Superior temporal gyrus (tissue), 1 donor: ENCODE measurements at regions not wholly inside any gene's neighbourhood (a gene's known extent, or its start where the extent isn't known, plus 50 kb on each side); places are given as distances from the start of the nearest gene placed in this dataset.
A peak's percentile ranks its signal among the peaks of the same experiment; 100 is the strongest.
"Not testable (repeated sequence)": the region's sequence is repeated elsewhere in the genome, so short reads cannot be mapped to it uniquely, and the experiment has no call there.

ENCODE experiments used
- DNase-seq: peaks from one replicate; pipeline ENCODE4 v3.0.0-alpha.2; 2016; ENCODE audit errors: extremely low spot score

DNA sequence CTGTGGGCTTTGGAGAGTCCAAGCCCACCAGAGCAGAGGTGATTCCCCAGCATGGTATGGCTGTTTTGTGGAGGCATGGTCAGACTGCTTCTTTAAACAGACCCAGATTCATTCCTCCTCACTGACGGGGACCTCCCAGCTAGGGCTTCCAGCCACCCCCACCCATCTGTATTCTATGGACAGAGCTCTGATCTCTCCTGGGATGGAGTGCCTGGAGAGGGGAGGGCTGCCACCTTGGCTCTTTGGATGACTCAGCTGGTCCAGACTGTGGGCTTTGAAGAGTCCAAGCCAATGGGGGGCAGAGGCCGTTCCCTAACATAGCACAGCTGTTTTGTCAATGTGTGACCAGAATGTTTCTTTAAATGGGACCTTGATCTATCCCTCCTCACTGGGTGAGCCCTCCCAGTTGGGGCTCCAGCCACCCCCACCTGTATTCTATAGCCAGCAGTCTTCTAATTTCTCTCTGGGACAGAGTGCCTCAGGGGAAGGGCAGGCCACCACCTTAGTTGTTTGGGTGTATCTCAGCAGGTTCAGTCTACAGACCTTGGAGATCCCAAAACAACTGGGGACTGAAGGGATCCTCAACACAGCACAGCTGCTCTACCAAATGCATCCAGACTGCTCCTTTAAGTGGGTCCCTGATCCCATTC, 122.0 kb upstream of the OSTN start:
- no peak for DNase-seq

- DNase-seq: no peak
Observed at GRCh38 chr3:191074511-191074910, 124.5 kb upstream of the OSTN start.

DNA sequence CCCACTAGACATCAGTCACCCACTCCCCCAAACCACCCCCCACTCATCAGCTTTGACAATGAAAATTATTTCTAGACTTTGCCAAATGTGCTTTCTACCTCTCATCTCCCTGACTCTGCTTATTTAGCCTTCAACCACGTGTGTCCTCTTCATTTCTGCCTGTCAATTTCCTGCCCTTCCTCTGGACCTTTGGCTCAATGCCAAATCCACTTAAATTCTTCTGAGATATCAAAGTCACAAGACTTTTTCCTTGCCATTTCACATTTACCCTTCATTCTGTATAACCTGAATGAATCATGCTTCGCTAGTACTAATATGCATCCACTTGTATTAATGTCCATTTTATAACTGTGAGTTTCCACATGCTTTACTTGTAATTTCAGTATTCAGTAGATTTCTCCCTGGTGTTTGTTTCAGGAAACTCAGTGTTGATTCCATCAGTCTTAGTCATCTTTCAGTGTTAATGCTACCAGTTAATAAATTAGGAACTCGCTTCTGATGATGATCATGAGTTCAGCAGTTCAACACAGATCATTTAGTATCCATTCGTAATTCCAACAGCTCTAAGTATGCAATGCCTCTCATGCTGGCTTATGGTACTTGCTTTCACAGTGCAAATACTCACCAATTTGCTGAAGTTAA, 128.2 kb upstream of the OSTN start:
- DNase-seq: no peak

DNA sequence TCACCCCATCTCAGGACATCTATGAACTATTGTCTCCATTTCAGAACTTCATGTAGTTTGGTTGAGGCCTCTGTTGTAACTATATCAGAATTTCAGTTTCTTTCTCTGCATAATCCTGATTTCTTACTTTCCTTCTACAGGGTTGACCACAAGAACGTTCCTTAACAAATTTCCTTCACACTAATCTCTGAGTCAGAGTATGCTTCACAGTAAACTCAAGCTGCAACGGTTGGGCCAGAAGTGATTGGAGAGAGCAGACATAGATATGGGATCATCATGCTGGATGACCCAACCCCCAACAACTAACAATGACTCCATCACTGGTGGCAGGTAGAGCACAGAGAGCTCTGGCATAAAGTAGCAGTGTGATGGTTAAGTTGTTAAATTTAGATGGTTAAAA, 128.8 kb upstream of the OSTN start:
- no peak for DNase-seq

DNA sequence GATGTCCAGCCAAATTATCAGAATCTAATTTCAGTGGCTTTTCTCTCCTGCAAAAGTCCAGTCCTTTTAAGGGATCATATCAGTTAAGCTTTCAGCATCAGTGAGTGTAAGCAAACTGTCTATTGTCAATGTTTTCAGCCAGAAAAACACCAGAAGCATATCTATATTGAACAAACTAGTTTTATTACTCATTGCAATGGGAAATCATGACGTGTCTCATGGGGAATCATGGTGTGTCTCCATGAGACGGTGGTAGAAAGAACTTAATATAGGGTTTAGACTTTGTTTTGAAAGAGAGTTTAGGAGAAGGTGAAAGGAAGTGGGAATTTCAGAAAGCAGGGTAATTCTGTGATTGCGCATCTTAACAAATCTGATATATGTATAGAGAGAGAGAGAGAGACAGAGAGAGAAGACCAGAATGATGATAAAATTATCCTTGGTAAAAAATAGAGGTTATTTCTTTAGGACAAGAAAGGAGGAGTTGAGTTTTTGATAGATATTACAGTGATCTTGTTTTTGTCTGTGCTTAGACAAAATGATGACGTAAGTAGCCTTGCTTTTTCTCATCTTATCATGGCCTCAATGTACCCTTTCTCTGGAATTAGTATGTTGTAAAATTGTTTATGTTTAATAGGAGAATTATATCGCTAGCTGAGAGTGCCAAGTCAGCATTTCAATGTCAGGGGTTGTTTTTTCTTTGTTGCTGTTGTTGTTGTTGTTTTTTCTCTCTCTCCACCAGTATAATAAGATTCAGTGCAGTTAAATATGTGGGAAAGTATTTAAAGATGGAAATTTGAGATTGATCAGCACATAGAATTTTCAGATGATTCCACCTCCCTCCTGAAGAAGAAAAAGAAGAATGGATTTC, 129.9 kb upstream of the OSTN start:
- no peak for DNase-seq

DNA sequence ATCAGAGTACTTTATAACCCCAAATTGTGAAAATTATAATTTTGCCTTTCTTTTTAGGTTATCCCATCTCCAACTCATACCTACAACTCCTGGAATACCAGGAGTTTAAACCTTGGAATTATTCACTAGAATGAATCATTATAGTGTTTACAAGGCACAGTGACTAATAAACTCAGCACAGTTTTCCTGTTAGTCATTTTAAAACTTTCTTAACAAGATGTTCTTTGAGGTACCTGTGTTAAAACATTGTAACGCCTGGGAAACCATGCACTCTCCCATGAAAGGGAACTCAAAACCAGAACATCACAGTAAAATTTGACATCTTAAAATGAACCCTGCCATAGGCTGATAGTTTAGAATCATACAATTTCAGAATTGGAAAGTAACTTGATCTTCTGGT, 132.4 kb upstream of the OSTN start:
- no peak for DNase-seq

- DNase-seq: no peak
Observed at GRCh38 chr3:191065181-191065805, 133.7 kb upstream of the OSTN start.

- peak; percentile 82 for DNase-seq
Observed at GRCh38 chr3:191051037-191051436, 148.0 kb upstream of the OSTN start.

DNA sequence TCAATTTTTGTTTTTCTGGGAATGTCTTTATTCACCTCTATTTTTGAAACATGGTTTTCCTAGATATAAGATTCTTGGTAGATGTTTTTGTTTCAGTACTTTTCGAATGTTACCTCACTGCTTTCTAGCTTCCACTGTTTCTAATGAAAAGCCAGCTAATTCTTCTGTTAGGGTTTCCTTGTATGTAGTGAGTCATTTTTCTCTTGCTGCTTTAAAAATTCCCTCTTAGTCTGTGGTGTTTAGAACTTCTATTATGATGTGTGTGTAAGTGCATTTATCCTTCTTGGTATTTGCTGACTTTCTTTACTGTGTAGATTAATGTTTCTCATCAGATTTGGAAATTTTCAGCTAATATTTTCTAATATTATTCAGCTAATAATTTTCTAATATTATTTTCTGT, 151.1 kb upstream of the OSTN start:
- DNase-seq: no peak

- no peak for DNase-seq
Observed at GRCh38 chr3:191030929-191031328, 168.1 kb upstream of the OSTN start.

DNA sequence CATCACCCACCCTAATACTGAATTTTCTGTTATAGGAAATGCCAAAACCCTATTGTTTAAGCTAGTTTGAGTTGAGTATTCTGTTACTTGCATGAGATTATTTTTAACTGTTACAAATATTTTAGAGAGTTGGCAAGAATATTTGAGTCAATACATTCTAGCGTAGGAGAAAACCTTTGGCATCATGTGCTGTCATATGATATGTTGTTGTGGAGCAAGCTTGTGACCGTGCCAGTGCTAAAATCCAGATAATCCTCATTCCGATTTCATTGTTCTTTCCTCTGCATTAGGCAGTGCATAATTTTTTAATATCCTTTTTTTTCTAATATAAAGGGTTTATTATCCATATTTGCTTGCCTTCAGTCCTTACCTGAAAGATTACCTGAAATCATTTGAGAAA, 168.0 kb upstream of the GMNC start:
- DNase-seq: no peak

GRCh38 chr3:191026746-191027145, 164.3 kb upstream of the GMNC start:
- DNase-seq: no peak

GRCh38 chr3:191020730-191021396, 158.4 kb upstream of the GMNC start:
- DNase-seq: no peak

GRCh38 chr3:191019855-191020254, 157.4 kb upstream of the GMNC start:
- no peak for DNase-seq

- not testable (repeated sequence) for DNase-seq
Observed at GRCh38 chr3:191015960-191016359, 153.5 kb upstream of the GMNC start.

- no peak for DNase-seq
Observed at GRCh38 chr3:191008074-191008473, 145.6 kb upstream of the GMNC start.

DNA sequence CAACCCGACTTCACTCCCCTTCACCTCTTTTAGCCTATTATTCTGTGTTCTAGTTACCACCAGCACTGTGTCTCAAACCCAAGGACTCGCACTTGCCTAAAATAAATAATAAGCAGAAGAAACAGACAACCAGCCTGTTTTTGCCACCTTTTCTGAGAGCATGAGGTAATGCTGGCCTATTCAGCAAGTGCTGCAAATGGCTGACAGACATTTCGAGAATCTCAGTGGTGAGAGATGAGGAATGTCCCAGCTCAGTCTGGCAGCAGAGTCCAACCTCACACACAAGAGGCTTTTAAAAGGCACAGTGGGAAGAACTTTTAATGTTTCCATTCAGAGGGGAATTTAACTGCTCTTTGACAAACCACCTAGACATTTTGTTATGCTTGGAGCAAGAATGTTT, 143.3 kb upstream of the GMNC start:
- no peak for DNase-seq

- no peak for DNase-seq
Observed at GRCh38 chr3:191003742-191004141, 141.2 kb upstream of the GMNC start.

- no peak for DNase-seq
Observed at GRCh38 chr3:190996181-190996775, 133.8 kb upstream of the GMNC start.

- DNase-seq: no peak
Observed at GRCh38 chr3:190995156-190995555, 132.7 kb upstream of the GMNC start.

- DNase-seq: no peak
Observed at GRCh38 chr3:190990898-190991297, 128.4 kb upstream of the GMNC start.
